ENCODE measurements at regions not wholly inside any gene's neighbourhood (a gene's known extent, or its start where the extent isn't known, plus 50 kb on each side); places are given as distances from the start of the nearest gene placed in this dataset.

GRCh38 chr12:87117526-87117925, 861.3 kb upstream of the MGAT4C start:
- DNase-seq (ENCODE audit: low read depth, low spot score) = no peak
- Histone ChIP-seq H3K27ac (ENCODE audit: control insufficient read depth, insufficient read depth, low read length) (no peak overlapping the region), H3K4me2 (ENCODE audit: control insufficient read depth, extremely low read depth, insufficient read depth, low read depth, low read length) (no peak overlapping the region), H2AFZ (ENCODE audit: control insufficient read depth, low read length) (no peak overlapping the region), H3K9me3 (ENCODE audit: control insufficient read depth, low read depth, low read length) (no peaks in the 10 kb centered on the region), H3K27me3 (ENCODE audit: control insufficient read depth, extremely low read depth, insufficient read depth, low read length) (no peaks in the 10 kb centered on the region), H3K4me3 (ENCODE audit: control insufficient read depth in 2 of 3, extremely low read depth in 1 of 3, insufficient read depth in 2 of 3, low read depth in 1 of 3, low read length in 3 of 3) (no peak overlapping the region), H4K20me1 (ENCODE audit: control insufficient read depth, extremely low read depth, insufficient read depth, low read length) (no peaks in the 10 kb centered on the region), H3K79me2 (ENCODE audit: control insufficient read depth, insufficient read depth, low read length) (no peaks in the 10 kb centered on the region), H3K9ac (ENCODE audit: control insufficient read depth, extremely low read depth, insufficient read depth, low read length) (no peak overlapping the region), H3K9me1 (ENCODE audit: control insufficient read depth, extremely low read depth, insufficient read depth, low read length) (no peaks in the 10 kb centered on the region), H3K36me3 (ENCODE audit: control insufficient read depth in 2 of 2, extremely low read depth in 1 of 2, insufficient read depth in 2 of 2, low read length in 2 of 2) (no peaks in the 10 kb centered on the region), H3K4me1 (ENCODE audit: control insufficient read depth, extremely low read depth, insufficient read depth, low read length) (no peaks in the 10 kb centered on the region)
- FAIRE-seq = no peak
- dilution Hi-C loops (cut with MboI; ENCODE audit: extremely low pct_ligation_motif_present, low sequenced_read_pairs) = no loop called here
- no peak for TF ChIP-seq EZH2 (IDR thresholded peaks at IDR 0.05; ENCODE audit: low read length)
- TF ChIP-seq, protein P1, sequence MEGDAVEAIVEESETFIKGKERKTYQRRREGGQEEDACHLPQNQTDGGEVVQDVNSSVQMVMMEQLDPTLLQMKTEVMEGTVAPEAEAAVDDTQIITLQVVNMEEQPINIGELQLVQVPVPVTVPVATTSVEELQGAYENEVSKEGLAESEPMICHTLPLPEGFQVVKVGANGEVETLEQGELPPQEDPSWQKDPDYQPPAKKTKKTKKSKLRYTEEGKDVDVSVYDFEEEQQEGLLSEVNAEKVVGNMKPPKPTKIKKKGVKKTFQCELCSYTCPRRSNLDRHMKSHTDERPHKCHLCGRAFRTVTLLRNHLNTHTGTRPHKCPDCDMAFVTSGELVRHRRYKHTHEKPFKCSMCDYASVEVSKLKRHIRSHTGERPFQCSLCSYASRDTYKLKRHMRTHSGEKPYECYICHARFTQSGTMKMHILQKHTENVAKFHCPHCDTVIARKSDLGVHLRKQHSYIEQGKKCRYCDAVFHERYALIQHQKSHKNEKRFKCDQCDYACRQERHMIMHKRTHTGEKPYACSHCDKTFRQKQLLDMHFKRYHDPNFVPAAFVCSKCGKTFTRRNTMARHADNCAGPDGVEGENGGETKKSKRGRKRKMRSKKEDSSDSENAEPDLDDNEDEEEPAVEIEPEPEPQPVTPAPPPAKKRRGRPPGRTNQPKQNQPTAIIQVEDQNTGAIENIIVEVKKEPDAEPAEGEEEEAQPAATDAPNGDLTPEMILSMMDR (optimal IDR thresholded peaks at IDR 0.05 in 1 of 3, IDR thresholded peaks at IDR 0.05 in 1 of 3, conservative IDR thresholded peaks at IDR 0.05 in 1 of 3; ENCODE audit: extremely low read depth in 1 of 3, insufficient read depth in 2 of 3, low read length in 3 of 3) = no peak

DNA sequence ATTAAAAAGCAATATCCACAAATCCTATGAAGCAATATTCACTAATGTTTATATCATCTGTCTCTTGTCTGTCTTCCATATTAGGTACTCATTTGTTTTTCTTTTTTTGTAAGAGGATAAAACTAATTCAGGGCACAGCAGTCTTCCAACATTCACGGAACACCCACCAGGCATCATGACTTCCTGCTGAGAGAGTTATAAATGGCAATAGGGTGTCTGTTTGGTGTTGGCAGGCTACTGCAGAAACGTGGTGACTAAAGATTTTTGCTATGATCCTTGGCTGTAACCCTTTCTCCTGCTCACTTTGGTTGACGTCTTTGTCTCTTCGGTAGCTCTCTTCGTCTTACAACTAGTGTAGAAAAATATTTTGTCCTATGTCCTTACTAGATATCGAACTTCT, 860.6 kb upstream of the MGAT4C start:
- no peak overlapping the region for H3K27ac ChIP-seq (ENCODE audit: control insufficient read depth, insufficient read depth, low read length)
- TF ChIP-seq, protein P1 (optimal IDR thresholded peaks at IDR 0.05 in 1 of 3, IDR thresholded peaks at IDR 0.05 in 1 of 3, conservative IDR thresholded peaks at IDR 0.05 in 1 of 3; ENCODE audit: extremely low read depth in 1 of 3, insufficient read depth in 2 of 3, low read length in 3 of 3) = no peak
- TF ChIP-seq EZH2 (IDR thresholded peaks at IDR 0.05; ENCODE audit: low read length) = no peak
- H3K27me3 ChIP-seq (ENCODE audit: control insufficient read depth, extremely low read depth, insufficient read depth, low read length) = no peaks in the 10 kb centered on the region
- no peaks in the 10 kb centered on the region for H3K9me1 ChIP-seq (ENCODE audit: control insufficient read depth, extremely low read depth, insufficient read depth, low read length)
- H3K79me2 ChIP-seq (ENCODE audit: control insufficient read depth, insufficient read depth, low read length) = no peaks in the 10 kb centered on the region
- dilution Hi-C loops (cut with MboI; ENCODE audit: extremely low pct_ligation_motif_present, low sequenced_read_pairs) = no loop called here
- no peak overlapping the region for H2AFZ ChIP-seq (ENCODE audit: control insufficient read depth, low read length)
- no peaks in the 10 kb centered on the region for H3K9me3 ChIP-seq (ENCODE audit: control insufficient read depth, low read depth, low read length)
- no peaks in the 10 kb centered on the region for H3K36me3 ChIP-seq (ENCODE audit: control insufficient read depth in 2 of 2, extremely low read depth in 1 of 2, insufficient read depth in 2 of 2, low read length in 2 of 2)
- no peak overlapping the region for H3K4me3 ChIP-seq (ENCODE audit: control insufficient read depth in 2 of 3, extremely low read depth in 1 of 3, insufficient read depth in 2 of 3, low read depth in 1 of 3, low read length in 3 of 3)
- no peaks in the 10 kb centered on the region for H4K20me1 ChIP-seq (ENCODE audit: control insufficient read depth, extremely low read depth, insufficient read depth, low read length)
- FAIRE-seq (no peak), DNase-seq (ENCODE audit: low read depth, low spot score) (no peak)
- no peak overlapping the region for H3K4me2 ChIP-seq (ENCODE audit: control insufficient read depth, extremely low read depth, insufficient read depth, low read depth, low read length)
- no peak overlapping the region for H3K9ac ChIP-seq (ENCODE audit: control insufficient read depth, extremely low read depth, insufficient read depth, low read length)
- no peaks in the 10 kb centered on the region for H3K4me1 ChIP-seq (ENCODE audit: control insufficient read depth, extremely low read depth, insufficient read depth, low read length)

All from keratinocyte (primary cell).